HepG2 (cell line): ENCODE measurements at regions not wholly inside any gene's neighbourhood (a gene's known extent, or its start where the extent isn't known, plus 50 kb on each side); places are given as distances from the start of the nearest gene placed in this dataset.

Experiments
- CEBPB ChIP-seq: IDR thresholded peaks from 2 replicates; pipeline ENCODE4 v1.6.1; 2011; ENCODE audit warnings: low read depth, low read length, improper control_type of control experiment, borderline replicate concordance
- HMG20B ChIP-seq: conservative IDR thresholded peaks from 2 replicates; pipeline ENCODE4 v1.6.1; 2016; ENCODE audit warnings: missing genetic modification reagents, missing compliant biosample characterization
- HOXA9 ChIP-seq: sonication (generic); formaldehyde crosslinking; IDR thresholded peaks from 2 replicates; pipeline ENCODE4 v1.8.1; 2022; ENCODE audit warnings: missing genetic modification reagents, mild to moderate bottlenecking, moderate library complexity, borderline replicate concordance
- NR2C2 ChIP-seq: sonication (generic); formaldehyde crosslinking; IDR thresholded peaks from 2 replicates; pipeline ENCODE4 v1.4.0; 2020; ENCODE audit warnings: missing genetic modification reagents, mild to moderate bottlenecking, moderate library complexity, borderline replicate concordance
- TOE1 ChIP-seq: sonication (generic); formaldehyde crosslinking; IDR thresholded peaks from 2 replicates; pipeline ENCODE4 v1.4.0; 2020; ENCODE audit warnings: mild to moderate bottlenecking, missing genetic modification reagents
- ZSCAN25 ChIP-seq: sonication (generic); formaldehyde crosslinking; IDR thresholded peaks from 2 replicates; pipeline ENCODE4 v1.8.0; 2022; ENCODE audit warnings: mild to moderate bottlenecking, missing genetic modification reagents
- TF ChIP-seq, protein P1 (sequence below): sonication (generic); formaldehyde crosslinking; IDR thresholded peaks from 2 replicates; pipeline ENCODE4 v1.5.0; 2020; ENCODE audit warnings: missing genetic modification reagents, mild to moderate bottlenecking, borderline replicate concordance
- TF ChIP-seq, protein P2 (sequence below): IDR thresholded peaks from 2 replicates; pipeline ENCODE4 v1.6.1; 2016
- TF ChIP-seq, protein P3 (sequence below): fragments of 450-650 bp; IDR thresholded peaks from 2 replicates; pipeline ENCODE4 v1.6.1; 2017; ENCODE audit warnings: mild to moderate bottlenecking
- TF ChIP-seq, protein P4 (sequence below): sonication (generic); formaldehyde crosslinking; IDR thresholded peaks from 2 replicates; pipeline ENCODE4 v1.5.0; 2020; ENCODE audit warnings: mild to moderate bottlenecking, missing genetic modification reagents, moderate library complexity
- TF ChIP-seq, protein P5 (sequence below): conservative IDR thresholded peaks from 2 replicates; pipeline ENCODE4 v1.6.1; 2018; ENCODE audit warnings: missing genetic modification reagents

DNA sequence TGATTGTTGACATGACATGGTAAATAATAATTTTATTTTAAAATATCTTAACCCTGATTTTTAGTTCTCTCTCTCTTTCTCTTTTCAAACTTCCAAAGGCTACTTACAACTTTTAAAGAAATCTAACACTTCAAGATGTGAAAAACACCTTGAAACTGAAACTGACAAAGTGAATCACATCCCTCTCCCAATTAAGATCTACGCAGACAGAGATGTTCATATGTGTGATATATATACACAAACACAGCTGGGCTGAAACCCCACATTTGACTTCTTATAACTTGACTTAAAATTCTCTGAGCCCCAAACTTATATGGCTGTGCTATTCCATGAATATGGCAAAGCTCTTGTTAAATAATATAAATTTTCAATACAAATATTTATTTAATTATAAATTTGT is 261.2 kb upstream of the PTPRD start:
- no peak for TF ChIP-seq HOXA9 (CRISPR knock-in tag)
- TF ChIP-seq, protein P1, sequence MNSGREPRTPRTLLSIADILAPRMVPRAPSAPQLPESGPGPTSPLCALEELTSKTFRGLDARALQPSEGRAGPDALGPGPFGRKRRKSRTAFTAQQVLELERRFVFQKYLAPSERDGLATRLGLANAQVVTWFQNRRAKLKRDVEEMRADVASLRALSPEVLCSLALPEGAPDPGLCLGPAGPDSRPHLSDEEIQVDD (CRISPR knock-in tag) = no peak
- TF ChIP-seq, protein P2, sequence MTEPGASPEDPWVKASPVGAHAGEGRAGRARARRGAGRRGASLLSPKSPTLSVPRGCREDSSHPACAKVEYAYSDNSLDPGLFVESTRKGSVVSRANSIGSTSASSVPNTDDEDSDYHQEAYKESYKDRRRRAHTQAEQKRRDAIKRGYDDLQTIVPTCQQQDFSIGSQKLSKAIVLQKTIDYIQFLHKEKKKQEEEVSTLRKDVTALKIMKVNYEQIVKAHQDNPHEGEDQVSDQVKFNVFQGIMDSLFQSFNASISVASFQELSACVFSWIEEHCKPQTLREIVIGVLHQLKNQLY (CRISPR knock-in tag) = no peak
- no peak for TF ChIP-seq TOE1 (CRISPR knock-in tag)
- TF ChIP-seq ZSCAN25 (CRISPR knock-in tag) = no peak
- TF ChIP-seq, protein P3, sequence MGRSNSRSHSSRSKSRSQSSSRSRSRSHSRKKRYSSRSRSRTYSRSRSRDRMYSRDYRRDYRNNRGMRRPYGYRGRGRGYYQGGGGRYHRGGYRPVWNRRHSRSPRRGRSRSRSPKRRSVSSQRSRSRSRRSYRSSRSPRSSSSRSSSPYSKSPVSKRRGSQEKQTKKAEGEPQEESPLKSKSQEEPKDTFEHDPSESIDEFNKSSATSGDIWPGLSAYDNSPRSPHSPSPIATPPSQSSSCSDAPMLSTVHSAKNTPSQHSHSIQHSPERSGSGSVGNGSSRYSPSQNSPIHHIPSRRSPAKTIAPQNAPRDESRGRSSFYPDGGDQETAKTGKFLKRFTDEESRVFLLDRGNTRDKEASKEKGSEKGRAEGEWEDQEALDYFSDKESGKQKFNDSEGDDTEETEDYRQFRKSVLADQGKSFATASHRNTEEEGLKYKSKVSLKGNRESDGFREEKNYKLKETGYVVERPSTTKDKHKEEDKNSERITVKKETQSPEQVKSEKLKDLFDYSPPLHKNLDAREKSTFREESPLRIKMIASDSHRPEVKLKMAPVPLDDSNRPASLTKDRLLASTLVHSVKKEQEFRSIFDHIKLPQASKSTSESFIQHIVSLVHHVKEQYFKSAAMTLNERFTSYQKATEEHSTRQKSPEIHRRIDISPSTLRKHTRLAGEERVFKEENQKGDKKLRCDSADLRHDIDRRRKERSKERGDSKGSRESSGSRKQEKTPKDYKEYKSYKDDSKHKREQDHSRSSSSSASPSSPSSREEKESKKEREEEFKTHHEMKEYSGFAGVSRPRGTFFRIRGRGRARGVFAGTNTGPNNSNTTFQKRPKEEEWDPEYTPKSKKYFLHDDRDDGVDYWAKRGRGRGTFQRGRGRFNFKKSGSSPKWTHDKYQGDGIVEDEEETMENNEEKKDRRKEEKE = no peak
- no peak for TF ChIP-seq CEBPB
- TF ChIP-seq, protein P4, sequence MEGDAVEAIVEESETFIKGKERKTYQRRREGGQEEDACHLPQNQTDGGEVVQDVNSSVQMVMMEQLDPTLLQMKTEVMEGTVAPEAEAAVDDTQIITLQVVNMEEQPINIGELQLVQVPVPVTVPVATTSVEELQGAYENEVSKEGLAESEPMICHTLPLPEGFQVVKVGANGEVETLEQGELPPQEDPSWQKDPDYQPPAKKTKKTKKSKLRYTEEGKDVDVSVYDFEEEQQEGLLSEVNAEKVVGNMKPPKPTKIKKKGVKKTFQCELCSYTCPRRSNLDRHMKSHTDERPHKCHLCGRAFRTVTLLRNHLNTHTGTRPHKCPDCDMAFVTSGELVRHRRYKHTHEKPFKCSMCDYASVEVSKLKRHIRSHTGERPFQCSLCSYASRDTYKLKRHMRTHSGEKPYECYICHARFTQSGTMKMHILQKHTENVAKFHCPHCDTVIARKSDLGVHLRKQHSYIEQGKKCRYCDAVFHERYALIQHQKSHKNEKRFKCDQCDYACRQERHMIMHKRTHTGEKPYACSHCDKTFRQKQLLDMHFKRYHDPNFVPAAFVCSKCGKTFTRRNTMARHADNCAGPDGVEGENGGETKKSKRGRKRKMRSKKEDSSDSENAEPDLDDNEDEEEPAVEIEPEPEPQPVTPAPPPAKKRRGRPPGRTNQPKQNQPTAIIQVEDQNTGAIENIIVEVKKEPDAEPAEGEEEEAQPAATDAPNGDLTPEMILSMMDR (CRISPR knock-in tag) = no peak
- TF ChIP-seq, protein P5, sequence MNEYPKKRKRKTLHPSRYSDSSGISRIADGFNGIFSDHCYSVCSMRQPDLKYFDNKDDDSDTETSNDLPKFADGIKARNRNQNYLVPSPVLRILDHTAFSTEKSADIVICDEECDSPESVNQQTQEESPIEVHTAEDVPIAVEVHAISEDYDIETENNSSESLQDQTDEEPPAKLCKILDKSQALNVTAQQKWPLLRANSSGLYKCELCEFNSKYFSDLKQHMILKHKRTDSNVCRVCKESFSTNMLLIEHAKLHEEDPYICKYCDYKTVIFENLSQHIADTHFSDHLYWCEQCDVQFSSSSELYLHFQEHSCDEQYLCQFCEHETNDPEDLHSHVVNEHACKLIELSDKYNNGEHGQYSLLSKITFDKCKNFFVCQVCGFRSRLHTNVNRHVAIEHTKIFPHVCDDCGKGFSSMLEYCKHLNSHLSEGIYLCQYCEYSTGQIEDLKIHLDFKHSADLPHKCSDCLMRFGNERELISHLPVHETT (CRISPR knock-in tag) = no peak
- no peak for TF ChIP-seq NR2C2
- TF ChIP-seq HMG20B (CRISPR knock-in tag) = no peak
